Esophagus squamous epithelium (tissue), 4 donors: ENCODE measurements at regions not wholly inside any gene's neighbourhood (a gene's known extent, or its start where the extent isn't known, plus 50 kb on each side); places are given as distances from the start of the nearest gene placed in this dataset.

ENCODE experiments used
- CTCF ChIP-seq, 6 experiments: fragments of 450-650 bp in 4 of 6; fragments of 200-600 bp in 2 of 6; sonication (generic) in 2 of 6; IDR thresholded peaks; one replicate each; pipeline ENCODE4 v1.5.1; 2016 to 2019; ENCODE audit warnings: antibody characterized with exemption in 6 of 6, mild to moderate bottlenecking in 4 of 6, moderate library complexity in 4 of 6
- POLR2A ChIP-seq, 4 donors: fragments of 450-650 bp; IDR thresholded peaks; one replicate each; pipeline ENCODE4 v1.6.1; 2017; ENCODE audit warnings: antibody characterized with exemption in 4 of 4, mild to moderate bottlenecking in 4 of 4, moderate library complexity in 3 of 4

GRCh38 chr13:40136896-40137295 lies 481.4 kb downstream of the COG6 start:
- TF ChIP-seq CTCF (IDR thresholded peaks at IDR 0.05): no peak
- no peak for TF ChIP-seq POLR2A (IDR thresholded peaks at IDR 0.05)
